HG02610 (cell line): ENCODE measurements at regions not wholly inside any gene's neighbourhood (a gene's known extent, or its start where the extent isn't known, plus 50 kb on each side); places are given as distances from the start of the nearest gene placed in this dataset.
"Not testable (repeated sequence)": the region's sequence is repeated elsewhere in the genome, so short reads cannot be mapped to it uniquely, and the experiment has no call there.

Experiments used
- ATAC-seq: cut with Tn5 transposase; IDR thresholded peaks from one replicate; pipeline ENCODE4 v1.9.1; 2021; ENCODE audit warnings: mild to moderate bottlenecking, moderate library complexity; ENCODE audit not compliant: unreplicated experiment

- no peak for ATAC-seq
These were observed 235.4 kb upstream of the FANCL start for GRCh38 chr2:58476556-58476955.

- ATAC-seq = no peak
These were observed 234.6 kb upstream of the FANCL start for GRCh38 chr2:58475756-58476155.

GRCh38 chr2:58473165-58473564 lies 232.0 kb upstream of the FANCL start:
- no peak for ATAC-seq

- ATAC-seq = peak; percentile 78
These were observed 225.7 kb upstream of the FANCL start for GRCh38 chr2:58466804-58467203.

- not testable (repeated sequence) for ATAC-seq
These were observed 224.9 kb upstream of the FANCL start for GRCh38 chr2:58466021-58466420.

GRCh38 chr2:58460670-58461069 lies 219.5 kb upstream of the FANCL start:
- ATAC-seq = no peak

- peak; percentile 91 for ATAC-seq
These were observed 208.3 kb upstream of the FANCL start for GRCh38 chr2:58449286-58450010.

- ATAC-seq = no peak
These were observed 207.7 kb upstream of the FANCL start for GRCh38 chr2:58448845-58449244.

GRCh38 chr2:58448065-58448507 lies 207.0 kb upstream of the FANCL start:
- ATAC-seq = no peak

- no peak for ATAC-seq
These were observed 206.5 kb upstream of the FANCL start for GRCh38 chr2:58447586-58447985.

GRCh38 chr2:58441643-58442042 lies 200.5 kb upstream of the FANCL start:
- ATAC-seq = no peak

GRCh38 chr2:58436872-58437271 lies 195.7 kb upstream of the FANCL start:
- no peak for ATAC-seq

GRCh38 chr2:58435246-58435645 lies 194.1 kb upstream of the FANCL start:
- no peak for ATAC-seq

GRCh38 chr2:58434692-58435091 lies 193.6 kb upstream of the FANCL start:
- no peak for ATAC-seq

GRCh38 chr2:58432491-58433170 lies 191.5 kb upstream of the FANCL start:
- ATAC-seq = no peak

GRCh38 chr2:58429014-58429875 lies 188.1 kb upstream of the FANCL start:
- no peak for ATAC-seq

GRCh38 chr2:58428096-58429013 lies 187.2 kb upstream of the FANCL start:
- peak; percentile 50 for ATAC-seq

GRCh38 chr2:58427572-58428095 lies 186.5 kb upstream of the FANCL start:
- ATAC-seq = no peak

- no peak for ATAC-seq
These were observed 184.2 kb upstream of the FANCL start for GRCh38 chr2:58425368-58425767.

GRCh38 chr2:58419983-58420382 lies 178.9 kb upstream of the FANCL start:
- no peak for ATAC-seq
